Neutrophil (primary cell): ENCODE measurements at regions not wholly inside any gene's neighbourhood (a gene's known extent, or its start where the extent isn't known, plus 50 kb on each side); places are given as distances from the start of the nearest gene placed in this dataset.

Experiments
- H3K27ac ChIP-seq: fragments of 200-600 bp; sonication (generic); 2 replicates; pipeline ENCODE4 v1.5.1; 2016; ENCODE audit warnings: mild to moderate bottlenecking, moderate library complexity
- H3K27me3 ChIP-seq: fragments of 200-600 bp; sonication (generic); 2 replicates; pipeline ENCODE4 v1.6.0; 2016; ENCODE audit warnings: mild to moderate bottlenecking
- H3K36me3 ChIP-seq: fragments of 200-600 bp; sonication (generic); 2 replicates; pipeline ENCODE4 v1.5.1; 2017
- H3K4me1 ChIP-seq, 2 experiments: fragments of 200-600 bp in 1 of 2; sonication (generic) in 1 of 2; 1 replicate in 1 of 2; 2 replicates in 1 of 2; pipeline versions ENCODE4 v1.5.1 to v1.6.1; 2013 to 2016; ENCODE audit warnings: low read depth in 1 of 2, low read length in 1 of 2, mild to moderate bottlenecking in 1 of 2, moderate library complexity in 1 of 2; ENCODE audit not compliant: control insufficient read depth in 1 of 2, insufficient read depth in 1 of 2
- H3K4me3 ChIP-seq, 2 experiments: fragments of 200-600 bp in 1 of 2; sonication (generic) in 1 of 2; 1 replicate in 1 of 2; 2 replicates in 1 of 2; pipeline ENCODE4 v1.5.1; 2013 to 2016; ENCODE audit warnings: low read depth in 1 of 2, low read length in 1 of 2, mild to moderate bottlenecking in 1 of 2, moderate library complexity in 1 of 2
- H3K9me3 ChIP-seq: fragments of 200-600 bp; sonication (generic); 2 replicates; pipeline ENCODE4 v1.5.1; 2016
- TF ChIP-seq, protein P1 (sequence below): fragments of 200-600 bp; sonication (generic); IDR thresholded peaks from 2 replicates; pipeline ENCODE4 v1.5.1; 2016; ENCODE audit warnings: antibody characterized with exemption

DNA sequence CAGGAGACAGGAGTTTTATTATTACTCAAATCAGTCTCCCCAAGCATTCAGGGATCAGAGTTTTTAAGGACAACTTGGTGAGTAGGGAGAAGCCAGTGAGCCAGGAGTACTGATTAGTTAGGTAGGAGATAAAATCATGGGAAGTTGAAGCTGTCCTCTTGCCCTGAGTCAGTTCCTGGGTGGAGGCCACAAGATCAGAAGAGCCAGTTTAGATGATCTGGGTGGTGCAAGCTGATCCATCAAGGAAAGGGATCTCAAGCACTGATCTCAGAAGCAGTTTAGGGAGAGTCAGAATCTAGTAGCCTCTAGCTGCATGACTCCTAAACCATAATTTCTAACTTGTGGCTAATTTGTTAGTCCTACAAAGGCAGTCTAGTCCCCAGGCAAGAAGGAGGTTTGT lies 706.5 kb upstream of the MAP3K7 start:
- Histone ChIP-seq H3K36me3 (no peaks in the 10 kb centered on the region), H3K27me3 (no peaks in the 10 kb centered on the region), H3K4me3 (no peak overlapping the region), H3K4me1 (no peaks in the 10 kb centered on the region), H3K9me3 (no peaks in the 10 kb centered on the region), H3K27ac (no peak overlapping the region)
- TF ChIP-seq, protein P1, sequence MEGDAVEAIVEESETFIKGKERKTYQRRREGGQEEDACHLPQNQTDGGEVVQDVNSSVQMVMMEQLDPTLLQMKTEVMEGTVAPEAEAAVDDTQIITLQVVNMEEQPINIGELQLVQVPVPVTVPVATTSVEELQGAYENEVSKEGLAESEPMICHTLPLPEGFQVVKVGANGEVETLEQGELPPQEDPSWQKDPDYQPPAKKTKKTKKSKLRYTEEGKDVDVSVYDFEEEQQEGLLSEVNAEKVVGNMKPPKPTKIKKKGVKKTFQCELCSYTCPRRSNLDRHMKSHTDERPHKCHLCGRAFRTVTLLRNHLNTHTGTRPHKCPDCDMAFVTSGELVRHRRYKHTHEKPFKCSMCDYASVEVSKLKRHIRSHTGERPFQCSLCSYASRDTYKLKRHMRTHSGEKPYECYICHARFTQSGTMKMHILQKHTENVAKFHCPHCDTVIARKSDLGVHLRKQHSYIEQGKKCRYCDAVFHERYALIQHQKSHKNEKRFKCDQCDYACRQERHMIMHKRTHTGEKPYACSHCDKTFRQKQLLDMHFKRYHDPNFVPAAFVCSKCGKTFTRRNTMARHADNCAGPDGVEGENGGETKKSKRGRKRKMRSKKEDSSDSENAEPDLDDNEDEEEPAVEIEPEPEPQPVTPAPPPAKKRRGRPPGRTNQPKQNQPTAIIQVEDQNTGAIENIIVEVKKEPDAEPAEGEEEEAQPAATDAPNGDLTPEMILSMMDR, result no peak

GRCh38 chr6:91291071-91291470 lies 704.2 kb upstream of the MAP3K7 start:
- H3K4me1 ChIP-seq, result no peaks in the 10 kb centered on the region
- H3K36me3 ChIP-seq, result no peaks in the 10 kb centered on the region
- no peaks in the 10 kb centered on the region for H3K9me3 ChIP-seq
- TF ChIP-seq, protein P1, result no peak
- H3K27ac ChIP-seq, result no peak overlapping the region
- no peak overlapping the region for H3K4me3 ChIP-seq
- no peaks in the 10 kb centered on the region for H3K27me3 ChIP-seq

DNA sequence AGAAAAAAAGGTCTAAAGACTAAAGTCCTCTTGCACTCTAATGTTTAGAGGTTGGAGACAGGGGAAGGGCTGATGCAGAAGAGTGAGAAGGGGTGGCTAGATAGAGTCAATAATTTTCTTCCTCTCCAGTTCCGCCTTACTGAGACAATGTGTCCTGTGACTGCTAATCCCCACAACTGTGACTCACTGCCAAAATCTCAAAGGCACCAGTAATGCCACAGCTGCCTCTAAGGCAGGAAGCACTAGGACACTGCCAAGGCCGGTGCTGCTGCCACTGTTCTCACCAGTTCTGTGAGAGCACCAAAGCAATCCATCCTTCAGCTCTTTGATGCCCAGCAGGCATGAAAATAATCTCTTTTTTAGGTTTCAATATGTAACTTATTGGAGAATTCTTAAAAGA lies 701.9 kb upstream of the MAP3K7 start:
- H3K27ac ChIP-seq, result no peak overlapping the region
- H3K27me3 ChIP-seq, result no peaks in the 10 kb centered on the region
- H3K4me1 ChIP-seq, result no peaks in the 10 kb centered on the region
- H3K9me3 ChIP-seq, result no peaks in the 10 kb centered on the region
- no peak overlapping the region for H3K4me3 ChIP-seq
- H3K36me3 ChIP-seq, result no peaks in the 10 kb centered on the region
- TF ChIP-seq, protein P1, result no peak

DNA sequence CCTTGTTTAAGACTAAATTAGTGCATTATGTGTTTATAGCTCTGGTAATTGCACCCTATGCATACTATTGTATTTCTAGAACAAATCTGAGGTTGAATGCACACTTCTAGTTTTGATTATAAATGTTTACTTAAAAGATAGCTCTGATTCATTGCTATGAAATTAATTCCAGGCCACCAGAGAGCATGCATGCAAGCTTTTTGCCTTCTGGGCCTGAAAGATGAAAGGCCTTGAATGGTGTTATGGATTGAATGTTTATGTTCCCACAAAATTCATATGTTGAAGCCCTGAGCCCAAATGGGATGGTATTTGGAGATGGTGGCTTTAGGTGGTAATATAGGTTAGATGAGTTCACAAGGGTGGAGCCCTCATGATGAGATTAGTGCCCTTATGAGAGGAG lies 695.0 kb upstream of the MAP3K7 start:
- H3K9me3 ChIP-seq, result no peaks in the 10 kb centered on the region
- no peak overlapping the region for H3K4me3 ChIP-seq
- no peaks in the 10 kb centered on the region for H3K27me3 ChIP-seq
- H3K27ac ChIP-seq, result no peak overlapping the region
- H3K36me3 ChIP-seq, result no peaks in the 10 kb centered on the region
- no peaks in the 10 kb centered on the region for H3K4me1 ChIP-seq
- TF ChIP-seq, protein P1, result no peak

GRCh38 chr6:91280494-91280830 lies 693.6 kb upstream of the MAP3K7 start:
- Histone ChIP-seq H3K27me3 (no peaks in the 10 kb centered on the region), H3K9me3 (no peaks in the 10 kb centered on the region), H3K4me3 (no peak overlapping the region), H3K4me1 (no peaks in the 10 kb centered on the region), H3K27ac (no peak overlapping the region), H3K36me3 (no peaks in the 10 kb centered on the region)
- TF ChIP-seq, protein P1, result no peak

- Histone ChIP-seq H3K27me3 (no peaks in the 10 kb centered on the region), H3K4me3 (no peak overlapping the region), H3K27ac (no peak overlapping the region), H3K9me3 (no peaks in the 10 kb centered on the region), H3K36me3 (no peaks in the 10 kb centered on the region), H3K4me1 (no peaks in the 10 kb centered on the region)
- TF ChIP-seq, protein P1, result no peak
Measured at GRCh38 chr6:91279740-91280493, 693.0 kb upstream of the MAP3K7 start.
